Activated T-cell treated with anti-CD3 and anti-CD28 coated beads, Interleukin-2, amount 50 U/mL, for 4 hours (primary cell): ENCODE measurements at regions not wholly inside any gene's neighbourhood (a gene's known extent, or its start where the extent isn't known, plus 50 kb on each side); places are given as distances from the start of the nearest gene placed in this dataset.

Experiments
- ATAC-seq, 2 donors: fragments of 200-7000 bp; cut with Tn5 transposase; one replicate each; pipeline ENCODE4 v1.10.0; 2021
- DNase-seq: peaks from one replicate; pipeline ENCODE4 v3.0.0-alpha.2; 2020
- H3K27me3 Mint-ChIP-seq: one replicate; pipeline ENCODE4 v1.8.0; 2021; ENCODE audit warnings: low read depth, mixed read lengths
- H3K36me3 Mint-ChIP-seq: one replicate; pipeline ENCODE4 v1.8.0; 2022; ENCODE audit warnings: mixed read lengths; ENCODE audit not compliant: insufficient read depth
- H3K4me1 Mint-ChIP-seq: one replicate; pipeline ENCODE4 v1.8.0; 2021; ENCODE audit warnings: low read depth, mixed read lengths
- H3K4me3 Mint-ChIP-seq: one replicate; pipeline ENCODE4 v1.8.0; 2021; ENCODE audit warnings: mild to moderate bottlenecking, moderate library complexity, mixed read lengths
- H3K9me3 Mint-ChIP-seq: one replicate; pipeline ENCODE4 v1.8.0; 2021; ENCODE audit warnings: mixed read lengths

GRCh38 chr12:25025260-25025659 lies 76.4 kb upstream of the BCAT1 start:
- H3K27me3 Mint-ChIP-seq: no peaks in the 10 kb centered on the region
- H3K4me3 Mint-ChIP-seq: no peak overlapping the region
- no peaks in the 10 kb centered on the region for H3K36me3 Mint-ChIP-seq
- DNase-seq (no peak), ATAC-seq (no peak)
- no peaks in the 10 kb centered on the region for H3K9me3 Mint-ChIP-seq
- H3K4me1 Mint-ChIP-seq: no peaks in the 10 kb centered on the region

GRCh38 chr12:25023808-25024207 lies 74.9 kb upstream of the BCAT1 start:
- no peaks in the 10 kb centered on the region for H3K4me1 Mint-ChIP-seq
- H3K27me3 Mint-ChIP-seq: no peaks in the 10 kb centered on the region
- DNase-seq (no peak), ATAC-seq (no peak)
- no peaks in the 10 kb centered on the region for H3K9me3 Mint-ChIP-seq
- H3K36me3 Mint-ChIP-seq: no peaks in the 10 kb centered on the region
- no peak overlapping the region for H3K4me3 Mint-ChIP-seq

- no peaks in the 10 kb centered on the region for H3K36me3 Mint-ChIP-seq
- ATAC-seq (no peak), DNase-seq (no peak)
- peaks cover 2% of the 10 kb centered on the region for H3K27me3 Mint-ChIP-seq
- no peaks in the 10 kb centered on the region for H3K4me1 Mint-ChIP-seq
- H3K9me3 Mint-ChIP-seq: no peaks in the 10 kb centered on the region
- no peak overlapping the region for H3K4me3 Mint-ChIP-seq
These were observed 71.8 kb upstream of the BCAT1 start for GRCh38 chr12:25020621-25021243.

- H3K27me3 Mint-ChIP-seq: peaks cover 2% of the 10 kb centered on the region
- DNase-seq (no peak), ATAC-seq (no peak)
- H3K4me3 Mint-ChIP-seq: no peak overlapping the region
- no peaks in the 10 kb centered on the region for H3K36me3 Mint-ChIP-seq
- no peaks in the 10 kb centered on the region for H3K9me3 Mint-ChIP-seq
- no peaks in the 10 kb centered on the region for H3K4me1 Mint-ChIP-seq
These were observed 69.2 kb upstream of the BCAT1 start for GRCh38 chr12:25018146-25018545.

GRCh38 chr12:25017336-25017735 lies 68.4 kb upstream of the BCAT1 start:
- ATAC-seq: no peak

GRCh38 chr12:25014961-25015360 lies 66.1 kb upstream of the BCAT1 start:
- H3K27me3 Mint-ChIP-seq: peaks cover 2% of the 10 kb centered on the region
- no peaks in the 10 kb centered on the region for H3K36me3 Mint-ChIP-seq
- no peak overlapping the region for H3K4me3 Mint-ChIP-seq
- no peaks in the 10 kb centered on the region for H3K9me3 Mint-ChIP-seq
- no peaks in the 10 kb centered on the region for H3K4me1 Mint-ChIP-seq
- no peak for DNase-seq
- no peak for ATAC-seq

More at GRCh38 chr12:25017336-25017735, 68.4 kb upstream of the BCAT1 start:
- H3K36me3 Mint-ChIP-seq: no peaks in the 10 kb centered on the region
- H3K4me1 Mint-ChIP-seq: no peaks in the 10 kb centered on the region
- H3K27me3 Mint-ChIP-seq: peaks cover 2% of the 10 kb centered on the region
- no peaks in the 10 kb centered on the region for H3K9me3 Mint-ChIP-seq
- no peak overlapping the region for H3K4me3 Mint-ChIP-seq
- DNase-seq: no peak

GRCh38 chr12:25013061-25013460 lies 64.2 kb upstream of the BCAT1 start:
- Mint-ChIP-seq H3K4me1 (no peaks in the 10 kb centered on the region), H3K9me3 (no peaks in the 10 kb centered on the region), H3K4me3 (no peak overlapping the region), H3K27me3 (peaks cover 2% of the 10 kb centered on the region), H3K36me3 (no peaks in the 10 kb centered on the region)
- ATAC-seq: no peak
- no peak for DNase-seq

- ATAC-seq: no peak
- no peak overlapping the region for H3K4me3 Mint-ChIP-seq
- no peaks in the 10 kb centered on the region for H3K4me1 Mint-ChIP-seq
- no peak for DNase-seq
- no peaks in the 10 kb centered on the region for H3K36me3 Mint-ChIP-seq
- H3K9me3 Mint-ChIP-seq: no peaks in the 10 kb centered on the region
- no peaks in the 10 kb centered on the region for H3K27me3 Mint-ChIP-seq
These were observed 60.7 kb upstream of the BCAT1 start for GRCh38 chr12:25009496-25010092.

GRCh38 chr12:25005376-25005775 lies 56.5 kb upstream of the BCAT1 start:
- H3K4me1 Mint-ChIP-seq: peaks cover 2% of the 10 kb centered on the region
- H3K9me3 Mint-ChIP-seq: no peaks in the 10 kb centered on the region
- peaks cover 2% of the 10 kb centered on the region for H3K27me3 Mint-ChIP-seq
- no peaks in the 10 kb centered on the region for H3K36me3 Mint-ChIP-seq
- H3K4me3 Mint-ChIP-seq: no peak overlapping the region
- DNase-seq (no peak), ATAC-seq (no peak)

- no peak overlapping the region for H3K4me3 Mint-ChIP-seq
- no peak for DNase-seq
- H3K4me1 Mint-ChIP-seq: peaks cover 2% of the 10 kb centered on the region
- H3K36me3 Mint-ChIP-seq: no peaks in the 10 kb centered on the region
- H3K9me3 Mint-ChIP-seq: no peaks in the 10 kb centered on the region
- peaks cover 2% of the 10 kb centered on the region for H3K27me3 Mint-ChIP-seq
- no peak for ATAC-seq
These were observed 55.5 kb upstream of the BCAT1 start for GRCh38 chr12:25004447-25004846.

GRCh38 chr12:25001311-25001710 lies 52.4 kb upstream of the BCAT1 start:
- no peaks in the 10 kb centered on the region for H3K36me3 Mint-ChIP-seq

More at GRCh38 chr12:25001311-25001710, 52.4 kb upstream of the BCAT1 start:
- Mint-ChIP-seq H3K27me3 (peaks cover 2% of the 10 kb centered on the region), H3K4me1 (peaks cover 25% of the 10 kb centered on the region), H3K9me3 (no peaks in the 10 kb centered on the region), H3K4me3 (no peak overlapping the region)
- DNase-seq: no peak
- no peak for ATAC-seq
